ENCODE measurements at regions not wholly inside any gene's neighbourhood (a gene's known extent, or its start where the extent isn't known, plus 50 kb on each side); places are given as distances from the start of the nearest gene placed in this dataset.

- TF ChIP-seq CTCF (conservative IDR thresholded peaks at IDR 0.05; ENCODE audit: low read depth, low read length), result no peak
- TF ChIP-seq EZH2 (IDR thresholded peaks at IDR 0.05; ENCODE audit: borderline replicate concordance, low read depth, low read length, poor library complexity, severe bottlenecking), result no peak
These were observed 299.5 kb downstream of the SRBD1 start for GRCh38 chr2:45311559-45311958.

Data from A673 (cell line).